ENCODE measurements at regions not wholly inside any gene's neighbourhood (a gene's known extent, or its start where the extent isn't known, plus 50 kb on each side); places are given as distances from the start of the nearest gene placed in this dataset.

DNA sequence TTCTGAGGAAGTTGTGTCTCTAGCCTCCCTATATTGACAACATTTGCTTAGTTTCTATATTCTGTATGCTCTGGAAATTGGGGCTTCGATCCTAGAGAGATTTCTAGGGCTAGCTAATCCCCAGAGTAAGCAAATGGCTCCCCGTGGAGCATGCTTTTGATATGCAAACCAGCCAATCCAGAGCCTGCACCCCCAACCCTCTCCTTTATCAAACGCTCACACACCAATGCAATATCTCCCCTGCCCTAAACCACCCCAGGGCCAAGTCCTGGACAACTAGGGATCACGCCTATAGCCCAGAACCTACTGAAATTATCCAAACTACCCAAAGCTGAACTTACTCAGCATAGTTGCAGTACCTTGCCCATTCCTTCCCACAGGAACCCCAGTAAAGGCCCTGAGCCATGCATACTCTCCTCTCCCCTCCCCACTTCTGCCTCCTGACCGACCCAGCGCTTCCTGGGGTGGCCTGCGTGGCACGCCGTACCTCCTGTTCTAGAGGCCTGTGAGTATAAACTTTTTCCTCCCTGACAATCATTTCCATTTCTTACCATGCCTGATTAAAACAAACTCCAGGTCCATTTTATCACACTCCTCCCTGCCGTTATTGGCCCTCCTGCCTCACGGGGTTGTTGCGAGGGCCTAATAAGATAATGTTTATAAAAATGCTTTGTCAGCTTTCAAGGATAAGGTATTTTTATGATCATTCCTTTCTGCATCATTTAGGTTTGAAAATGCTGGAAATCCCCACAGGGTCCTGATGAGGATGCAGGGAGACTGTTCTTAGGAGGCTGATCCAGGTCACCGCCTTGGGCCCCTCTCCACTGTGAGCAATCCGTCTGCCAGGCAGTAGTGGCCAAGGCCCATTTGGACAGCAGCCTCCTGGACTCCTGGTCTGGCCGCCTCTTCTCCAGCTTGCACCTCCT is 102.7 kb downstream of the TENT5C start:
- TF ChIP-seq, protein P1, sequence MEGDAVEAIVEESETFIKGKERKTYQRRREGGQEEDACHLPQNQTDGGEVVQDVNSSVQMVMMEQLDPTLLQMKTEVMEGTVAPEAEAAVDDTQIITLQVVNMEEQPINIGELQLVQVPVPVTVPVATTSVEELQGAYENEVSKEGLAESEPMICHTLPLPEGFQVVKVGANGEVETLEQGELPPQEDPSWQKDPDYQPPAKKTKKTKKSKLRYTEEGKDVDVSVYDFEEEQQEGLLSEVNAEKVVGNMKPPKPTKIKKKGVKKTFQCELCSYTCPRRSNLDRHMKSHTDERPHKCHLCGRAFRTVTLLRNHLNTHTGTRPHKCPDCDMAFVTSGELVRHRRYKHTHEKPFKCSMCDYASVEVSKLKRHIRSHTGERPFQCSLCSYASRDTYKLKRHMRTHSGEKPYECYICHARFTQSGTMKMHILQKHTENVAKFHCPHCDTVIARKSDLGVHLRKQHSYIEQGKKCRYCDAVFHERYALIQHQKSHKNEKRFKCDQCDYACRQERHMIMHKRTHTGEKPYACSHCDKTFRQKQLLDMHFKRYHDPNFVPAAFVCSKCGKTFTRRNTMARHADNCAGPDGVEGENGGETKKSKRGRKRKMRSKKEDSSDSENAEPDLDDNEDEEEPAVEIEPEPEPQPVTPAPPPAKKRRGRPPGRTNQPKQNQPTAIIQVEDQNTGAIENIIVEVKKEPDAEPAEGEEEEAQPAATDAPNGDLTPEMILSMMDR (IDR thresholded peaks at IDR 0.05; ENCODE audit: low read depth, low read length, poor library complexity, severe bottlenecking) = no peak
- no peak for TF ChIP-seq EZH2phosphoT487 (IDR thresholded peaks at IDR 0.05; ENCODE audit: borderline replicate concordance, low read length)
